Left ventricle myocardium inferior (tissue), 1 donor: ENCODE measurements at regions not wholly inside any gene's neighbourhood (a gene's known extent, or its start where the extent isn't known, plus 50 kb on each side); places are given as distances from the start of the nearest gene placed in this dataset.

ENCODE experiments used
- DNase-seq: peaks from one replicate; pipeline ENCODE4 v3.0.0-alpha.2; 2020
- H3K27ac ChIP-seq: fragments of 200-600 bp; replicated peaks from 2 replicates; pipeline ENCODE4 v1.8.0; 2021
- H3K27me3 ChIP-seq: fragments of 200-600 bp; 2 replicates; pipeline ENCODE4 v1.8.0; 2021; ENCODE audit warnings: low read depth
- H3K36me3 ChIP-seq: fragments of 200-600 bp; 2 replicates; pipeline ENCODE4 v1.8.0; 2021
- H3K4me1 ChIP-seq: fragments of 200-600 bp; 2 replicates; pipeline ENCODE4 v1.8.0; 2021
- H3K4me3 ChIP-seq: fragments of 200-600 bp; 2 replicates; pipeline ENCODE4 v1.8.0; 2021; ENCODE audit warnings: mild to moderate bottlenecking, moderate library complexity
- H3K9me3 ChIP-seq: fragments of 200-600 bp; replicated peaks from 2 replicates; pipeline ENCODE4 v1.8.0; 2021
- intact Hi-C: fragments of 100-400 bp; cut with micrococcal nuclease; formaldehyde crosslinking; loops from one replicate; pipeline ENCODE4 v1.11.0; 2022
- TF ChIP-seq, protein P1 (sequence below): fragments of 200-600 bp; IDR thresholded peaks from 2 replicates; pipeline ENCODE4 v1.8.0; 2021; ENCODE audit warnings: antibody characterized with exemption, mild to moderate bottlenecking, borderline replicate concordance
- donor health status: DM: no; HTN: yes; CAD: no; lungs with severe emphysema.

DNA sequence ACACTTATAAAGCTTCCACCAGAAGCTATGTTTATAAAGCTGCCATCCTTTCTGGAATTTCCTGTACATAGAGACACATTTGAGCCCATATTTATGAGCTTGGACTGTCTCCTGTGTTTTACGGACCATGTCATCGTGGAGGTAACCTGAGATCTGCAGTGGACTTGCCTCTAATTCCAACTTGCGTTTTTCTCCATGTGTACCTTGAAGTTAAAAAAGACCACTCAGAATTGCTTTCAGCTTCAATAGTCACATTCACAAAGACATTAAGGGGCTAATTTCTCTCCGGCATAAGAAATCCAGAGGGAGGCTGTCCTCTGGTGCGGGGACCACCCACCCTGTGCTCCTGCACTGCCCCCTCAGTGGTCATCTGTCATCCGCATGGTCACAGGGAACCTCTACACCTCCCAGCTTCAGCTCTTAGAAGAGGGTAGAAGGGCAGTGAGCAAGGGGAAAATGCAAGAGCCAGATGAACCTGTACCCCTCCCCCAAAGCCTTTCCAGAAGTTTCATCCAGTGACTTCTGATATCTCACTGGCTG is 521.4 kb upstream of the CAMK1G start:
- H3K9me3 ChIP-seq, result peaks cover 6% of the 10 kb centered on the region
- H3K27me3 ChIP-seq, result no peaks in the 10 kb centered on the region
- no peaks in the 10 kb centered on the region for H3K4me1 ChIP-seq
- no peak for DNase-seq
- H3K36me3 ChIP-seq, result no peaks in the 10 kb centered on the region
- TF ChIP-seq, protein P1, sequence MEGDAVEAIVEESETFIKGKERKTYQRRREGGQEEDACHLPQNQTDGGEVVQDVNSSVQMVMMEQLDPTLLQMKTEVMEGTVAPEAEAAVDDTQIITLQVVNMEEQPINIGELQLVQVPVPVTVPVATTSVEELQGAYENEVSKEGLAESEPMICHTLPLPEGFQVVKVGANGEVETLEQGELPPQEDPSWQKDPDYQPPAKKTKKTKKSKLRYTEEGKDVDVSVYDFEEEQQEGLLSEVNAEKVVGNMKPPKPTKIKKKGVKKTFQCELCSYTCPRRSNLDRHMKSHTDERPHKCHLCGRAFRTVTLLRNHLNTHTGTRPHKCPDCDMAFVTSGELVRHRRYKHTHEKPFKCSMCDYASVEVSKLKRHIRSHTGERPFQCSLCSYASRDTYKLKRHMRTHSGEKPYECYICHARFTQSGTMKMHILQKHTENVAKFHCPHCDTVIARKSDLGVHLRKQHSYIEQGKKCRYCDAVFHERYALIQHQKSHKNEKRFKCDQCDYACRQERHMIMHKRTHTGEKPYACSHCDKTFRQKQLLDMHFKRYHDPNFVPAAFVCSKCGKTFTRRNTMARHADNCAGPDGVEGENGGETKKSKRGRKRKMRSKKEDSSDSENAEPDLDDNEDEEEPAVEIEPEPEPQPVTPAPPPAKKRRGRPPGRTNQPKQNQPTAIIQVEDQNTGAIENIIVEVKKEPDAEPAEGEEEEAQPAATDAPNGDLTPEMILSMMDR, result no peak
- H3K27ac ChIP-seq, result no peak overlapping the region
- H3K4me3 ChIP-seq, result no peak overlapping the region
- intact Hi-C loops, result no loop called here

GRCh38 chr1:209062863-209063262 is 520.7 kb upstream of the CAMK1G start:
- Histone ChIP-seq H3K27me3 (no peaks in the 10 kb centered on the region), H3K4me1 (no peaks in the 10 kb centered on the region), H3K9me3 (no peaks in the 10 kb centered on the region), H3K36me3 (no peaks in the 10 kb centered on the region), H3K4me3 (no peak overlapping the region), H3K27ac (no peak overlapping the region)
- TF ChIP-seq, protein P1, result no peak
- intact Hi-C loops, result no loop called here
- no peak for DNase-seq

DNA sequence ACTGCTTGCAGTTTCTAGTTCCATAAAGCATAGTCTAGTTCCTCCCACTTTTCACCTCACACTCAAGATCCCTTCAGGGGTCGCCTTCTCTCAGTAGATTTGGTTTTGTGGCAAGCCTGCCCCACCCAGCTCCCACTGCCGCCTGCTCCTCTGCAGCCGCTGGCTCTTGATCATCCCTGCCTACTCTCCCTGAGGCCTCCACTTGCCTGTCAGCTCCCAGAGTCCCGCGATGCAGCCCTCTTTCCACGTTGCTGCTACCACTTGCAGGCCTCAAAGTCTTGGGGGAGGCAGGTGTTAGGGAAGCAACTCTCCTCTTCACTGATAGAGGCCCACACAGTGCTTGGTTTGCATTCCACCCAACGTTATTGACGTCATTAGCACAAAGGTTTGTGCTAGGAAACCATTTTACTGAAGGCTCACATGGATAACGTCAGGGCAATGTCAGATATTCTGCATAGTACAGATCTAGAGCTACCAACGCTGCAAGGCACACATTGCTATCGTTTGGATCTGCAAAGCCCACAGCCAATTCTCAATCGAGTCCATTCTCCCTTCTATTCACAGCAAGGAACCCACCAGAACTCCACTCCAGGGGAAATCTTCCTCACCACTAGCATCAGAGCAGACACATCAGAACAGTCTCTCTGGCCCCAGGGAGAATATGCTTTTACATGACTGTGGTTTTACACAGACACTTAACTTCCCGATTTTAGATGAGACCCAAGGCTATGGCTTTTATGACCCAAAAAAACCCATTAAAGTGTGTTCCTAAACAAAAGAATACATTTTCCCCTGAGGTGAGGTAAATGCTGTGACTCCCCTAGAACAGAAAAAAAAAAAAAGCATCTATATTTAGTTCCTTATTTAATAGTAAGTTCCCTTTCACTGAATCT is 519.5 kb upstream of the CAMK1G start:
- H3K4me3 ChIP-seq, result no peak overlapping the region
- TF ChIP-seq, protein P1, result no peak
- intact Hi-C loops, result no loop called here
- DNase-seq, result no peak
- H3K4me1 ChIP-seq, result no peaks in the 10 kb centered on the region
- no peak overlapping the region for H3K27ac ChIP-seq
- no peaks in the 10 kb centered on the region for H3K36me3 ChIP-seq
- no peaks in the 10 kb centered on the region for H3K27me3 ChIP-seq
- H3K9me3 ChIP-seq, result no peaks in the 10 kb centered on the region

DNA sequence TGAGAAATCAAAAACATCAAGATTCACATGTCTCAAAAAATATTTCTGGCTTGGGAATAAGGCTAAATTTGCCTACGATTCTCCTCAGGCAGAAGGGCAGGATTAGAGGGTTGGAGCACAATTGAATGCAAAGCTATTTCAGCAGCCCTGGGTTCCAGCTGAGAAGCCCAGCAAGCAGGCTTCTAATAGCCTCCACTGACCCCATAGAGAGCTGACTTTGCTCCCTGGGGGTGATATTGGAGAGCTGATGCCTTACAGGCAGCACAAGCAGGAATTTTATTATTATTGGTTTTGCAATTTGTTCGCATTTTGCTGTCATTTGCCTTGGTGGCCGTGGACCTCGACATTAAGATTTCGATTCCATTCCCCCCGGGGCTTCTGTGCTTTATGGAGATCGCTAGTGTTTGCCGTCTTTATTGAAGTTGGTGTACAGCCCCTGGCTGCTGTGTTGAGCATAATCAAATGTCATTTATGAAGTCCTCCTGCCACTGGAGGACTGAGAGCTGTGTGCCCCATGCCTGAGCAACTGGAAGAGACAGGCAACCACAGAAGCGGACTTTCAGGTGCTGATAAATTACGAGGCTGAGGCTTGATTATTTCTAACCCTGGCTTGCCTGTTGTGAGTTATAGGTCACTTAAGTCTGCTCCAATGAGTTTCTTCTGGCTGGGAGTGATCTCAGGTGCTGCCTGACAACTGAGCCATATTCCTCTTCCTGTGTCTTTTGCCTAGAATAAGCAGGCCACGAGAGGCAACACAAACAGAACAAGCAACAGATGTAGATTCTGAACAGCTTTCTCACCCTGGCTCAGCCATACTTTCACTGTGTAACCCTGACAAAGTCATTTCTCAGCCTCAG is 518.4 kb upstream of the CAMK1G start:
- Histone ChIP-seq H3K27ac (no peak overlapping the region), H3K4me3 (no peak overlapping the region), H3K9me3 (no peaks in the 10 kb centered on the region), H3K27me3 (no peaks in the 10 kb centered on the region), H3K36me3 (no peaks in the 10 kb centered on the region), H3K4me1 (no peaks in the 10 kb centered on the region)
- no peak for DNase-seq
- intact Hi-C loops, result no loop called here
- TF ChIP-seq, protein P1, result no peak

- no peak overlapping the region for H3K4me3 ChIP-seq
- no peak for DNase-seq
- H3K27ac ChIP-seq, result no peak overlapping the region
- no peaks in the 10 kb centered on the region for H3K27me3 ChIP-seq
- no peaks in the 10 kb centered on the region for H3K36me3 ChIP-seq
- TF ChIP-seq, protein P1, result no peak
- intact Hi-C loops, result no loop called here
- no peaks in the 10 kb centered on the region for H3K4me1 ChIP-seq
- no peaks in the 10 kb centered on the region for H3K9me3 ChIP-seq
Observed at GRCh38 chr1:209072481-209072880, 511.0 kb upstream of the CAMK1G start.
